ENCODE measurements at regions not wholly inside any gene's neighbourhood (a gene's known extent, or its start where the extent isn't known, plus 50 kb on each side); places are given as distances from the start of the nearest gene placed in this dataset.

DNA sequence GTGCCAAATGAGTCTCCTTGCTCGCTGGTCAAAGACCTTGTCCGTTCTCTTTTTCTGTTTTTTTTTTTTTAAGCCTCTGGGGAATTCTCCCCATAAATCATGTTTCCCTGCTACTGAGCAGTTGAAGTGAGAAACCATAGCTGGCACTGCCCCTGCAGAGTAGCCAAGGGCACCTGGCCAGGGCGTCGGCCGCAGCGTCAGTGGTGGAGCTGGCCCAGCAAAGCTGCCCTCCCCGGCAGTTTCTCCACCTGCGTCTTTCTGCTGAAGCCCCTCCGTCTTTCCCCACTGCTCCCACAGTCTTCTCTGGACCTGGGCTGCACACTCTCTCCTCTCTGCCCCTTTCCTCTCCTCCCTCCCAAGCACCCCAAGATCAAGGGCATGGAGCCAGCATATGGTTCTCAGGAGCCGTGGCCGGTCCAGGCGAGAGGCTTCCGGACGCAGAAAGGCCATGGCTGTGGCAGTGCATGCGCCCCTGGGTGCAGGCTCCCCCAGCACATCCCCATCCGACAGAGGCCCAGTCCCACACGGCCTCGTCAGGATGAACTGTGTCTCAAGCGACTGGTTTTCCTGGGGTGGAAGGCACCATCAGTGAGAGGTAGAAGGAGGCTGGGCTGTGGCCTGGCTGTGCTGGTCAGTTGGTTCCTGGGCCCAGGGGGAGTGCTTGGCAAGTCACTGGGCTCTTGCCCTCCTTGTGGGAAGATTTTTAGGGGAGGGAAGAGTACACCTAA is 218.1 kb downstream of the ERMARD start:
- TF ChIP-seq, protein P1, sequence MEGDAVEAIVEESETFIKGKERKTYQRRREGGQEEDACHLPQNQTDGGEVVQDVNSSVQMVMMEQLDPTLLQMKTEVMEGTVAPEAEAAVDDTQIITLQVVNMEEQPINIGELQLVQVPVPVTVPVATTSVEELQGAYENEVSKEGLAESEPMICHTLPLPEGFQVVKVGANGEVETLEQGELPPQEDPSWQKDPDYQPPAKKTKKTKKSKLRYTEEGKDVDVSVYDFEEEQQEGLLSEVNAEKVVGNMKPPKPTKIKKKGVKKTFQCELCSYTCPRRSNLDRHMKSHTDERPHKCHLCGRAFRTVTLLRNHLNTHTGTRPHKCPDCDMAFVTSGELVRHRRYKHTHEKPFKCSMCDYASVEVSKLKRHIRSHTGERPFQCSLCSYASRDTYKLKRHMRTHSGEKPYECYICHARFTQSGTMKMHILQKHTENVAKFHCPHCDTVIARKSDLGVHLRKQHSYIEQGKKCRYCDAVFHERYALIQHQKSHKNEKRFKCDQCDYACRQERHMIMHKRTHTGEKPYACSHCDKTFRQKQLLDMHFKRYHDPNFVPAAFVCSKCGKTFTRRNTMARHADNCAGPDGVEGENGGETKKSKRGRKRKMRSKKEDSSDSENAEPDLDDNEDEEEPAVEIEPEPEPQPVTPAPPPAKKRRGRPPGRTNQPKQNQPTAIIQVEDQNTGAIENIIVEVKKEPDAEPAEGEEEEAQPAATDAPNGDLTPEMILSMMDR (IDR thresholded peaks at IDR 0.05; ENCODE audit: low read length, missing control alignments) = no peak
- no peak overlapping the region for H3K4me3 ChIP-seq (replicated peaks; ENCODE audit: low read depth, low read length)
- DNase-seq (ENCODE audit: low read depth) = no peak

DNA sequence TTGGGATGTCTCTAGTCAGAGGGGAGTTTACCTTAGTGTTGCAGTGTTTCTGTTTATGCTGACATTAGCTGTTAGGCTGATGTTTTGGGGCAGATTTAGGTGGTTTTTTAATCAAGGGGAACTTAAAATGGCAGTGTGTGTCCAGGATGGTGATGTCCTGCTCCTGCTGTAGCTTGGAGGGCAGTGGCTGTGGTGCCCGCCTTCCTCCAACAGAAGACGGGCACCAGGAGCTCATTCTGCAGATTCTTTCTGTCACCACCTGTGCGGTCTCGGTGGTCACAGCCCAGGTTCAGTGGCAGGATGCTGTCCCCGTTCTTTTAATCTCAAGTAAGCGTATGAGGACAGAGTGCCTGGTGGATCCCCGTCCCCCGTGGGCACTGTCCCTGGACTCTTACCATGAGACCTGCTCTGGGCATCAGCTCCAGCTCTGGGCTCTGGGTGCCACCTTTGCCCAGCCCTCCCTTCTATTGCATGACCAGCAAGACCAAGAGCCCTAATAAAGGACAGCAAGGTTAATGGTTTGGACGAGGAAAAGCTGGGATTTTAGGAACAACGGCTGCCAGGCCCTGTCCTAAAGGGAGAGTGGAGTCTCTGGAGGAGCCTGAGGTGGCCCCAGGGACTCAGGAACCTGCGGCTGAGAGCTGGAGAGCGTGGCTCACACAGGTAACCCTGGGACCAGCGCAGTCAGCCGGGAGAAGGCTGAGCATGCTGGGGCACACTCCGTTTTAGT is 217.3 kb downstream of the ERMARD start:
- TF ChIP-seq, protein P1 (IDR thresholded peaks at IDR 0.05; ENCODE audit: low read length, missing control alignments) = no peak
- no peak for DNase-seq (ENCODE audit: low read depth)
- H3K4me3 ChIP-seq (replicated peaks; ENCODE audit: low read depth, low read length) = no peak overlapping the region

DNA sequence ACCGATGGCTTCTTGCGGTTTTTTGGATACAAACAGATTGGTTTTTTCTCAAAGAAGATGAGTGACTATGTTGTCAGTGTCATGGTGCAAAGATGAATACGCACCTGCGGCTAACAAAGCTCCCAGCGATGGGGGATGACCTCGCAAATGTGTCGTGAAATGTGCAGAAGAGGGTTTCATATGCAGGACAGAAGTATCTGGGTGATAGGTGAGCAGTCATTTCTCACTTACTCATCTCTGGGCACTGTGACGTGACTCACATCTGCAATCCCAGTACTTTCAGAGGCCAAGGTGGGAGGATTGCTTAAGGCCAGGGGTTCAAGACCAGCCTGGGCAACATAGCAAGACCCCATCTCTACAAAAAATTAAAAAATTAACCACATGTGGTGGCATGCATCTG is 216.3 kb downstream of the ERMARD start:
- TF ChIP-seq, protein P1 (IDR thresholded peaks at IDR 0.05; ENCODE audit: low read length, missing control alignments) = no peak
- DNase-seq (ENCODE audit: low read depth) = no peak
- H3K4me3 ChIP-seq (replicated peaks; ENCODE audit: low read depth, low read length) = no peak overlapping the region

DNA sequence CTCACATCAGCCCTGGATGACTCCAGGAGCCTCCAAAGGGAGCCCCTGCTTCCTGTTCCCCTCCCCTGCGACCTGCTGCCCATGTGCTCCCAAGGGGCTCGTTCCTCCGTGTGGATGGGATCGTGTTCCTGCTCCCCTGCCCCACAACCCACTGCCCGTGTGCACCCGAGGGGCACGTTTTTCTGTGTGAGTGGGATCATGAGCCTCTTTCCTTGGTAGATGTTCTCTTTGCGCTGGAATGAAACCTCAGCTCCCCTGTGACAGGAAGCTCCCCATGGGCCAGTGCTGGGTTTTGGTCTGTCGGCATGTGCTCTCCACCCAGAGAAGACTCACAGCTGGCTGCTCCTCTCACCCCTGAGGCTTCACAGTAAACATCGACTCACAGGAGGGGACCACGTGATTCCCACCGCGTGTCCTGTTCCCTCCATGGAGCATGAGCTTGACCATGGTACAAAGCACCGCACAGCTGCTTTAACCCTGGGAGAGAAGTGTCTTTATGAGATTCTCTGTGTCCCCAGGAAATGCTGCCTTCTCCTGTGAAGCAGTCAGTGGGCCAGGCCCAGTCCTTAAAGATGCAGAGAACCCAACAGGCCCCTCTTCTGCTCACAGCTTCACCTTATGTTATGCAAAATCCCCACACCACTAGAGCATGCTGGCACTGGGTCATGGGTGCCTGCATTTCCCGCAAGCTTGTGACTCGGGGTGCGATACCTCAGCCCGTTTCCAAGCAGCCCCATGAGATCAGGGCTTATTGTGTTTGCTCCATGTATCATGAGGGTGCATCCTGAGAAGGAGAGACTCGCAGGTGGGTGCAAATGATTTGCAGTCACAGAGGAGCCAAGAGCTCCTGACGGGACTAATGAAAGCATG is 215.1 kb downstream of the ERMARD start:
- TF ChIP-seq, protein P1 (IDR thresholded peaks at IDR 0.05; ENCODE audit: low read length, missing control alignments) = no peak
- no peak for DNase-seq (ENCODE audit: low read depth)
- H3K4me3 ChIP-seq (replicated peaks; ENCODE audit: low read depth, low read length) = no peak overlapping the region

DNA sequence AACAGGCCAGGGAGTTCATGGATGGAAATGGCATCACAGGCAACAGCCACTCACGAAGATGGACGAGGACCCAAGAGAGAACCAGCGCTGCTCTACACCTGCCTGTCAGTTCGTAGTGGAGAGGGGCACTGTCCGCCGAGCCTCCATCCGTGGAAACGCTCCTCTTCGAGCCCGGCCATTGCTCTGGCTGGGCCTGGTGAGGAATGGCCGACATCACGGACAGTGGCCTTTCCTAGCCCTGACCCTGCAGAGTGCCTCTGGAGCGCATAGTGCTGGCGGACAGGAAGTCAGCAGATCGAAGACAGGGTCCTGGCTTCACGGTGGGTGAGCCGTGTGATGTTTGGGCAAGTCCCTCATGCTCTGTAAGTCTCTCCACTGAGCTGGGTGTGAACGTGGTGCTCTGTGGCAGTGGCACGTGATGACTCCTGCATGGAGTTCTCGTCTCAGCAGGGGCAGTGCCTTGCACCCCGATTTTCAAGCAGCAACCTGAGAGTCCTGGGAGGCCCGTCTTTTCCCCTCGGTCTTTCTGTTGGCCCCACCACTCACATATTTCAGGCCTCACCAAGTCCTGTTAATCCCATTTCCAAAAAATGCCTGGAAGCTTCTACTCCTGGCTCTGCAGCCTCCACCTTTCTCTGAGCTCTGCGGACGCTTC is 214.4 kb downstream of the ERMARD start:
- DNase-seq (ENCODE audit: low read depth) = no peak
- TF ChIP-seq, protein P1 (IDR thresholded peaks at IDR 0.05; ENCODE audit: low read length, missing control alignments) = no peak
- no peak overlapping the region for H3K4me3 ChIP-seq (replicated peaks; ENCODE audit: low read depth, low read length)

DNA sequence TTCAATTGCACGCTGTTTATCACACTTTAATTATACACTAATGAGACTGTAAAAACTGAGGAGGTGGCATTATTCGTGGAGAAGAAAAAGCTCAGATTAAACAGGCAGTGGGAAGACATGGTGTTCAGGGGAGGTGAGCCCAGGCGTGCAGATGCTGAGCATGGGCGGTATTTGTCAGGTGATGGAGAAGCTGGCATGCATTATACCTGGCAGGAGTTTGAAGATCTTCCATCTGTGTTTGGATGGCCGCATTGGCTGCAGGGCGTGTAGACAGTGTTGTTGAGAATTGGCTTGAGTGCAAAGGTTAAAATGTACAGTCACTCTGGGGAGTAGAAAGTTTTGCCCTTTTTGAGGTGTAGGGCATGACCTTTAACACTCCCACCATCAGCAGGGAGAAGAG is 213.8 kb downstream of the ERMARD start:
- TF ChIP-seq, protein P1 (IDR thresholded peaks at IDR 0.05; ENCODE audit: low read length, missing control alignments) = no peak
- no peak overlapping the region for H3K4me3 ChIP-seq (replicated peaks; ENCODE audit: low read depth, low read length)
- no peak for DNase-seq (ENCODE audit: low read depth)

Data from fibroblast of pulmonary artery (primary cell).